HG03460 (cell line): ENCODE measurements at regions not wholly inside any gene's neighbourhood (a gene's known extent, or its start where the extent isn't known, plus 50 kb on each side); places are given as distances from the start of the nearest gene placed in this dataset.
"Not testable (repeated sequence)": the region's sequence is repeated elsewhere in the genome, so short reads cannot be mapped to it uniquely, and the experiment has no call there.

ENCODE experiments used
- ATAC-seq: cut with Tn5 transposase; IDR thresholded peaks from one replicate; pipeline ENCODE4 v1.9.1; 2021; ENCODE audit not compliant: unreplicated experiment

DNA sequence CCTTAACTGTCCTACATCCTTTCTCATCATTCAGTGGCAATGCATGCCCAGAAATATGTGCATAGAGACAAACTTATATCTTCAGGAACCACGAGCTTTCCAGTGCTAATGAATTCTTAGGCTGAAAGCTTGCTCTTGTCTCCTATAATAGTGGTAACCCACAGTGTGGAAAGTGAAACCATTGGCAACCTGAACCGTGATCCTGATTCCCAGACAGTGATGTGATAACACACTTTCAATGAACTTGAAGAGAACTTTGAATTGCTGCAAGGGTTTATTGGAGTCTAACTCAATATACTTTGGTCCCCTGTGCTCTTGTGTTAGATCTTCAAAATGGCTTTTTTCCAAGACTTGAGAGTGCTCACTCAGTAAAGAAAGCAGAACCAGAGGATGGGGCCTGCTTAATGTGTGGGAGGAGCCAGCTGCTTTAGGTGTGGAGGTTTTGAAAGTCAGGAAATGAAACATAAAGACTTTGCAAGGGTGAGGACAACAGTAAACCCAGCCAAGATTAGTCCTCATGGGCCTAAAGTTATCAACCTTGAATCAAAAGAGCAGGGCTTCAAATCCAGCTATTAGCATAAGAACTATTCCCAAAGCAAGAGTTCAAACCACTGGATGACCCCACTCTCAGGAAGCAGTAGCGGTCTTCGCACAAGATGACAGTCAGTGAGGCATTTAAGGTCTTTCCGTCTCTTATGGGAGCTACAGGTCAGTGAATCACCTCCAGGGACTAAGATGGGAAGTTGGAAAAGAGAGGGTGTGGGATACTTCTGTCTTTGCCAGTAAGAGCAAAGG, 332.4 kb upstream of the NRP1 start:
- ATAC-seq, result no peak

DNA sequence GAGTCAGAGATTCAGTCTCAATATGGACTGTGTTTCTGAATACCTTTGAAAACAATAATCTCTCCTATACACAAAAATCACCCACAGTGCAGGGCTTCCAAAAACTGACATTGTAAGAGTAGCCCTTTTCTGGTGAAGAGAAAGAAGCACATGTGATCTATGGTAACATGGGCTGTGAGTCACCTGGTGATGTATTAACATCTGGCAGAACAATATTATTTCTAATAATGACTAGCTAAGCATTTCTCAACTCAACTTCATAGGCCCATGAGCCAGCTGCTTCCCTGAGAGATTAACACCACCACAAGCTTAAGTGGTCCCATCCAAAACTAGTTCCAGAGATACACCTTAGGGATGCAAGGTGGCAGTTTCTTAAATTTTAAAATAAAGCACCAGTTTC, 331.0 kb upstream of the NRP1 start:
- no peak for ATAC-seq

- no peak for ATAC-seq
These were observed 329.6 kb upstream of the NRP1 start for GRCh38 chr10:33664070-33664469.

DNA sequence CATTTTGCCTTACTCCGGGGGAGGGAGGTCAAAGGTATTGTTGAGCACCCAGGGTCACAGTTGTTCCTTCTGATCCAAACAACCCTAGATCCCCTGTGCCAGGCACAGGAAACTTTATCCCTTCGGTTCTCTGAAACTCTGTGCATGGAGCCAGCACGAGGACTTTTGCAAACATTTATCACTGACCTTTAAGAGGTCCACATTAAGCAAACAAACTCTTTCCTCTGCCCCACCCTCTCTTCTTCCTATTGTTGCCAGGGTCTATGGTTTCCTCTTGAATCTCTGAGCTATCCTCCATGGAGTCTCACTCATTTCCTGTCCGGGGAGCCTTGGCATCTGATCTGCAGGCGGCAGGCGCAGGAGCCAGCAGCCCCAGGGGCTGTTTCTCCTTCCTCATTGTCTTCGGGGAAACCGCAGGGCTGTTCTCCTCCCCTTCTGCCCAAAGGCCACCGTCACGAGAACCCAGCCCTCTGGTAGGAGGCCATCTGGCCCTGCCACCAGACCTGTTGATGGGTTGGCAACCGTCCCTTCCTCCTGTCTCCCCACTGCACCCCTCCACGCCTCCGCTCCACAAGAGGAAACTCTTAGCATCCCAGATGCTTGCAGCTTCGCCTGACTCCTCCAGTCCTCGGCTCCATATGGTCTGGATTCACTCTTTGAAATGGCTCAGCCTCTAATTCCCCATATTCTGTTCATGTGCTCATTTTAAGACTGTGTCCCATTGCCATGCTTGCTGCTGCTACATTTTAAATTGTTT, 327.3 kb upstream of the NRP1 start:
- ATAC-seq, result no peak

DNA sequence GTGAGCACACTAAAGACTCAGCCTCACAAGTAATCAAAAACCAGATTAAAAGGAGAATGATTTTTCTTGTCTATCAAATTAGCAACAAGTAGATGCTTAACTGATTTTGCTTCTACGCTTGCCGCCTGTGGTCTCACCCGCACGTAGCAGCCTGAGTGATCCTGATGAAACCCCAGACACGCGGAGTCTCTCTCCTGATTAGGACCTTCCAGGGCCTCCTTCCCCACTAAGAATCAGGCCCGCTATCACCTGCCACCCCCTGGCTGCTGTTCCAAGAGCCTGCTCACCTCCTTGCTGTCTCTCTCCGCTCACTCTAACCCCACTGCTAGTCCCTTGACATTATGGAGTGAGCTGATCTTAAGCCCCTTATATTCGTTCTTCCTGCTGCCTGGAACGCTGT, 325.9 kb upstream of the NRP1 start:
- no peak for ATAC-seq

- no peak for ATAC-seq
These were observed 323.4 kb upstream of the NRP1 start for GRCh38 chr10:33657913-33658312.

GRCh38 chr10:33657154-33657908, 322.9 kb upstream of the NRP1 start:
- ATAC-seq, result no peak

- no peak for ATAC-seq
These were observed 321.5 kb upstream of the NRP1 start for GRCh38 chr10:33655921-33656320.

DNA sequence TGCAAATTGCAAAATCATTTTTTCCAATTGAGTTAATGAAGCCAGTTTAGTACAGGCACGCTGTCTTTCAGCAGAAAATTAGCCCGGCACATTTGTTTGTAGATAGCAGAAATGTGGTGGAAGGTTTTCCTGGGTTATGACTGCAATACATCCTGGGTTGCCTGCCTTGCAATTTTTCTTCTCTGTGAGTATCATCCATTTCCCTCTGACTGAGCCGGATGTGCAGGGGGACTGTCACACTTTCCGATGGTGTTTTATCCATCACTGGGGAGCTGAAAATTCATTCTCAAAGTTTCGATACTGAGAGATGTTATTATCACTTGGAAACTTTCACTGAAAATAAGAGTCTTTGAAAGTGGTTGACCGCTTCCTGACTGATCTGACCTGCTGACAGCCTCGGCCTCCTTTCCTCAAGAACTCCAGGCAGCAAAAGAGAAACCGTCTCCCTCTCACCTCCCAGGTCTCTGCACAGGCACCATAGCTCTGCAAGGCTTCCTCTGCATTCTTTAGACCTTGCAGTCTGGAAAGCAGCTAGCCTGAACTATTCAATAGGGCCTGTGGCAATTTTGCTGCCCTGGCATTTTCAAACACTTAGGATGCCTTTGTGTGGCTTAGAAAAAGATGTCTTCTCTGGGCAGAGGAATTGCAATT, 320.8 kb upstream of the NRP1 start:
- ATAC-seq, result no peak

- no peak for ATAC-seq
These were observed 319.3 kb upstream of the NRP1 start for GRCh38 chr10:33653584-33654367.

- no peak for ATAC-seq
These were observed 318.4 kb upstream of the NRP1 start for GRCh38 chr10:33652870-33653269.

DNA sequence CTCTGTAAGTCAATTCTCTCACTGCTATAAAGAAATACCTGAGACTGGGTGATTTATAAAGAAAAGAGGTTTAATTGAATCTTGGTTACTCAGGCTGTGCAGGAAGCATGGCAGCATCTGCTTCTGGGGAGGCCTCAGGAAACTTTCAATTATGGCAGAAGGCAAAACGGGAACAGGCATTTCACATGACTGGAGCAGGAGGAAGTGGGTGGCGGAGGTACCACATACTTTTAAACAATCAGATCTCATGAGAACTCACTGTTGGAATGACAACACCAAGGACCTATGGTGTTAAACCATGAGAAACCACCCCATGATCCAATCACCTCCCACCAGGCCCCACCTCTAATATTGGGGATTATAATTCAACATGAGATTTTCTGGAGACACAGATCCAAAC, 315.7 kb upstream of the NRP1 start:
- ATAC-seq, result not testable (repeated sequence)

GRCh38 chr10:33643042-33643441, 308.6 kb upstream of the NRP1 start:
- ATAC-seq, result no peak

DNA sequence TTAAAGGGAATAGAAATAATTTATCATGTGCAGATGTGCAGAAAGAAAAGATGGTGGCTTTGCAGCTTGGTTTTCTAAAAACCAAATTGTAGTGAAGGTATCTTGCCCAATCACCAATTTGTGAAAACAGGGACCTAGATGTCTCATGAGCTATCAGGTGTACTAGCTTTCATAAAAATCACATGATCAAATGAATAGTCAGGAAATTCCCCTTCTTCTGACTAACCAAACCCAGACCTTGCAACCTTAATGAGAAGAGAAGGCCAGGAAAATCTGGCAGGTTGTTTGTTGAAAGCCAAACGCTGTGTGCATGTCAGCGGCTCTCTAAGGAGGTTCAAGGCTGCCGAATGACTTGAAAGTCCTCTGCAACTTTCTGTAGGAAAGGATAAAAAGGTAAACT, 304.4 kb upstream of the NRP1 start:
- ATAC-seq, result no peak

- ATAC-seq, result no peak
These were observed 303.9 kb upstream of the NRP1 start for GRCh38 chr10:33638374-33638773.

- ATAC-seq, result no peak
These were observed 301.6 kb upstream of the NRP1 start for GRCh38 chr10:33635967-33636515.

- no peak for ATAC-seq
These were observed 298.0 kb upstream of the NRP1 start for GRCh38 chr10:33632432-33632831.

GRCh38 chr10:33631991-33632390, 297.5 kb upstream of the NRP1 start:
- no peak for ATAC-seq

GRCh38 chr10:33630761-33631160, 296.3 kb upstream of the NRP1 start:
- no peak for ATAC-seq

DNA sequence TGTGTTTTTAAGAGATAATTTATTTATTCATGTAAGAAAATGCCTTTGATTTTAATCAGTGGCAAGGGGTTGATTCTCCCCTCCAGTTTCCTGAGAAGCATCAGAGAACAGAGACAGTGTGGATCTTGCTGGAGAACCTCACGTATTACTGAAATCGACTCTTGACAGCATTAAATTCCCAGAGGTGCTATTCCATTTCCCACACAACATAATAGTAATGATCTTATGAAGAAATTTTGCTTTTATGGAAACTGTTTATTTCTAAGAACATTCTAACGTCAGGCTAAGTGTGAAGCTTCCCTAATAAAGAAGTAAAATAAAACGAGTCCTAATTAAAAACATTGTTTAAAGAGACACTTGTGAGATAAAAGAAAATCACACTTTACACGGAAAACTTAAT, 293.1 kb upstream of the NRP1 start:
- no peak for ATAC-seq
